LHCN-M2 (cell line): ENCODE measurements at regions not wholly inside any gene's neighbourhood (a gene's known extent, or its start where the extent isn't known, plus 50 kb on each side); places are given as distances from the start of the nearest gene placed in this dataset.
"Not testable (repeated sequence)": the region's sequence is repeated elsewhere in the genome, so short reads cannot be mapped to it uniquely, and the experiment has no call there.

Experiments
- DNase-seq: peaks from one replicate; pipeline ENCODE4 v3.0.0-alpha.2; 2012; ENCODE audit warnings: low read depth

DNA sequence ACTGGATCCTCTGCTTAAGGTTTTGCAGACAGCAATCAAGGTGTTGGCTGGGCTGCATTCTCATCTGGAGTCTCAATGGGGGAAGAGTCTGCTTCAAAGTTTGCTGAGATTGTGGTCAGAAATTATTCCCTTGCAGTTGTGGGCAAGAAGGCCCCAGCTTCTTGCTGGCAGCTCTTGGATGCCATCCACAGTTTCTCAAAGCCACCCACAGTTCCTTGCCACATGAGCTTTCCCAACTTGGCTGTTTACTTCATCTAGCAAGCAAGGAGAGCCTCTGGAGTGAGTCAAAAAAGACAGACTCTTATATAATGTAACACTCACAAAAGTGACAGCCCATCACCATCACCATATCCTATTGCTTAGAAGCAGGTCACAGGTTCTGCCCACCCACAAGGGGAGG is 62.1 kb upstream of the ABHD2 start:
- no peak for DNase-seq

DNA sequence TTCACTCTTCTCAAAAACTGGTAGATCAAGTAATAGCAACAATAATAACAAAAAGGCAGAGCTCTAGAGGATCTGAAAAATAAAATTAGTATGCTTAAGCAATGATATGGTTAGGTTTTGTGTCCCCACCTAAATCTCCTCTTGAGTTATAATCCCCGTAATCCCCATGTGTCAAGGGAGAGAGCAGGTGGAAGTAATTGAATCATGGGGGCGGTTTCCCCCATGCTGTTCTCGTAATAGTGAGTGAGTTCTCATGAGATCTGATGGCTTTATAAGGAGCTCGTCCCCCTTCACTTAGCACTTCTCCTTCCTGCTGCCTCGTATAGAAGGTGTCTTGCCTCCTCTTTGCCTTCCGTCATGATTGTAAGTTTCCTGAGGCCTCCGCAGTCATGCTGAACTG is 60.2 kb upstream of the ABHD2 start:
- no peak for DNase-seq

DNA sequence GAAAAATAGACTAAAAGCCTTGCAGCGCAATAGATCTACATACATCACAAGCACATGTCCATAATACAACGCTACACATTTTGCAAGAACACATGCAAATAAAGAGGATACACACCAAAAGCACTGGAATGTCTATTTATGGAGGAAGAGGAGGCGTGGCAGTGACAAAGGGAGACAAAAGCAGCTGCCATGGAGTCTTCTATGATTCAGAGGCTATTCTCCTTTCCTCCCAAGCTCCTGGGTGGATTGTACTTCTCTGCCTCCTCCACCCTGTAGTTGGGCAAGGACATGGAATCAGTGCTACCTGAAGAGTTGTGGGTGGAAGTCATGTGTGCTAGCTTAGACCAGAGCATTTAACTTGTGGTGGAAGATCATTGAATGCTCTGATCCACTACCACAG is 57.9 kb upstream of the ABHD2 start:
- peak; percentile 47 for DNase-seq

DNA sequence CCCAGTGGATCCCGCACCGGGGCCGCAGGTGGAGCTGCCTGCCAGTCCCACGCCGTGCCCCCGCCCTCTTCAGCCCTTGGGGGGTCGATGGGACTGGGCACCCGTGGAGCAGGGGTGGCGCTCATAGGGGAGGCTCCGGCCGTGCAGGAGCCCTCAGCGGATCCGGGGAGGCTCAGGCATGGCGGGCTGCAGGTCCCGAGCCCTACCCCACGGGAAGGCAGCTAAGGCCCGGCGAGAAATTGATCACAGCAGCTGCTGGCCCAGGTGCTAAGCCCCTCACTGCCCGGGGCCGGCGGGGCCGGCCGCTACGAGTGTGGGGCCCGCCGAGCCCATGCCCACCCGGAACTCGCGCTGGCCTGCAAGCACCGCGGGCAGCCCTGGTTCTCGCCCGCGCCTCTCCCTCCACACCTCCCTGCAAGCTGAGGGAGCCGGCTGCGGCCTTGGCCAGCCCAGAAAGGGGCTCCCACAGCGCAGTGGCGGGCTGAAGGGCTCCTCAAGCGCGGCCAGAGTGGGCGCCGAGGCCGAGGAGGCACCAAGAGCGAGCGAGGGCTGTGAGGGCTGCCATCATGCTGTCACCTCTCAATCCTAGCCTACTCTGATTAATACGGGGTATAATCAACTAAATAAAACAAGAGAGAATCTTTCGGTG is 56.5 kb upstream of the ABHD2 start:
- not testable (repeated sequence) for DNase-seq

DNA sequence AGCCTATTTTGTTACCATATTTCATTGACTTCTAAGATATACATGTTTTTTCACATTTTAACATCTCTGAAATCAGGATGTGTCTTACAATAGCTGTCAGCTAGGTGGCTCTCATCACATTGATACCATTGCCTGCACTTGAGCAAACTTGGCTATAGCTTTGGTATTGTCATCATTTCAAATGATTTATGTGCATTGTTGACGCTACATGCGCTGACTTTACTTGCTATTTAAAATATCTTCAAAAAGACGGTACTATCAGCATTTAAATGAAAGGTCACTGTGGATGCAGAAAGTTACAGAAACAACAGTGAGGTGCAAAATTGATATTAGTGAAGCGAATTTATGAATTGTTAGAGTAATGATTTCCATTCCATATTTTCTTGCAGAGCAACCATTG is 54.0 kb upstream of the ABHD2 start:
- peak; percentile 40 for DNase-seq

DNA sequence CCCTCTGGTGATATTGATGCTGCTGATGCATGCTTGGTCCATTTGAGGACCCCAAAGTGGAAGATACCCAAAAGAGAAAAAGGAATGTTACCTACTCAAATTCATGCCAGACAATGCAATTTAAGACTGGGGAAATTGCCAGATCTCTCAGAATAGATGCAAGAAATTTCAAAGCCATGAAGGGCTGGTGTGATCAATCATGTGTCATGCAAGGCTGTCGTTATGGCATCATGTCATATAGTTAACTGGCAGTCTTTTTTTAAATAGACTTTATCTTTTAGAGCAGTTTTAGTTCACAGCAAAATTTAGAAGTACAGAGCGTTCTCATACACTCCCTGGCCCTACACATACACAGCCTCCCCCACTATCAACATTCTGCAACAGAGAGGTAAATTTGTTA is 53.1 kb upstream of the ABHD2 start:
- no peak for DNase-seq

DNA sequence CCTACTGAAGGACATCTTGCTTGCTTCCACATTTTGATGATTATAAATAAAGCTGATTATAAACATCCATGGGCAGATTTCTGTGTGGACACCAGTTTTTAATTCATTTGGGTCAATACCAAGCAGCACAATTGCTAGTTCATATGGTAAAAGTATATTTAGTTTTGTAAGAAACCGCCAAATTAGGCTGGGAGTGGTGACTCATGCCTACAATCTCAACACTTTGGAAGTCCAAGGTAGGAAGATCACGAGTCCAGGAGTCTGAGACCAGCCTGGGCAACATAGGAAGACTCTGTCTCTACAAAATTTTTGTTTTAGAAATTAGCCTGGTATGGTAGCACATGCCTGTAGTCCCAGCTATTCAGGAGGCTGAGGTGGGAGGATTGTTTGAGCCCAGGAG is 52.6 kb upstream of the ABHD2 start:
- no peak for DNase-seq

DNA sequence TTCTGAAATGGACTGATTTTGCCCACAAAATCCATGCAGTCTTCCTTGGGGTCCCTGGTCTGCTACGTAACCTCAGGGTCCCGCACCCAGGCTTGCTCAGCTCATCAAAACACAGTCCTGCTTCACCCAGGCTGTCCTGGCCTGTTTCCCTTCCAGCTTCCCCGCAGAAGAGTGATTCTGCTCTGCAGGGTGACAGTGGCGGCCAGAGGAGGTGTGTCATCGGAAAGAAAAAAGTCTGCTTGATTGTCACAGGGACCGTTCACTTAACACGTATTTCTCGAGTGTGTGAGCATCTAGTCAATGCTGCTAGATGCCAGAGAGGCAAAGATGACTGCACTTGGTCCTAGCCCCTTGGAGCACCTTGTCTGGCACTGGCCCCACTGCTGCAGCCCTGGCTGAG is 50.1 kb upstream of the ABHD2 start:
- DNase-seq: no peak
